ENCODE measurements at regions not wholly inside any gene's neighbourhood (a gene's known extent, or its start where the extent isn't known, plus 50 kb on each side); places are given as distances from the start of the nearest gene placed in this dataset.

GRCh38 chr13:20340136-20340758 is 108.1 kb upstream of the GJB6 start:
- TF ChIP-seq CTCF (IDR thresholded peaks at IDR 0.05; ENCODE audit: insufficient read depth, low read length, poor library complexity, severe bottlenecking) (no peak), EZH2phosphoT487 (conservative IDR thresholded peaks at IDR 0.05; ENCODE audit: low read length) (no peak)
